ENCODE measurements at regions not wholly inside any gene's neighbourhood (a gene's known extent, or its start where the extent isn't known, plus 50 kb on each side); places are given as distances from the start of the nearest gene placed in this dataset.

- no peak overlapping the region for H3K27ac ChIP-seq (ENCODE audit: low read depth, low read length)
- H3K4me1 ChIP-seq (ENCODE audit: control insufficient read depth, low read length), result no peaks in the 10 kb centered on the region
- H3K4me3 ChIP-seq (ENCODE audit: low read length), result no peak overlapping the region
- H3K79me2 ChIP-seq (ENCODE audit: control insufficient read depth, low read length), result no peaks in the 10 kb centered on the region
- H3K36me3 ChIP-seq (ENCODE audit: control insufficient read depth, low read length), result no peaks in the 10 kb centered on the region
- no peaks in the 10 kb centered on the region for H3F3A ChIP-seq (ENCODE audit: control insufficient read depth, insufficient read depth)
- H3K9me2 ChIP-seq (replicated peaks; ENCODE audit: control insufficient read depth, low read length), result no peaks in the 10 kb centered on the region; the same call in 1 of the 2 replicates
- TF ChIP-seq, protein P1, sequence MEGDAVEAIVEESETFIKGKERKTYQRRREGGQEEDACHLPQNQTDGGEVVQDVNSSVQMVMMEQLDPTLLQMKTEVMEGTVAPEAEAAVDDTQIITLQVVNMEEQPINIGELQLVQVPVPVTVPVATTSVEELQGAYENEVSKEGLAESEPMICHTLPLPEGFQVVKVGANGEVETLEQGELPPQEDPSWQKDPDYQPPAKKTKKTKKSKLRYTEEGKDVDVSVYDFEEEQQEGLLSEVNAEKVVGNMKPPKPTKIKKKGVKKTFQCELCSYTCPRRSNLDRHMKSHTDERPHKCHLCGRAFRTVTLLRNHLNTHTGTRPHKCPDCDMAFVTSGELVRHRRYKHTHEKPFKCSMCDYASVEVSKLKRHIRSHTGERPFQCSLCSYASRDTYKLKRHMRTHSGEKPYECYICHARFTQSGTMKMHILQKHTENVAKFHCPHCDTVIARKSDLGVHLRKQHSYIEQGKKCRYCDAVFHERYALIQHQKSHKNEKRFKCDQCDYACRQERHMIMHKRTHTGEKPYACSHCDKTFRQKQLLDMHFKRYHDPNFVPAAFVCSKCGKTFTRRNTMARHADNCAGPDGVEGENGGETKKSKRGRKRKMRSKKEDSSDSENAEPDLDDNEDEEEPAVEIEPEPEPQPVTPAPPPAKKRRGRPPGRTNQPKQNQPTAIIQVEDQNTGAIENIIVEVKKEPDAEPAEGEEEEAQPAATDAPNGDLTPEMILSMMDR (IDR thresholded peaks at IDR 0.05; ENCODE audit: low read depth, low read length, poor library complexity, severe bottlenecking), result no peak
- no peak for TF ChIP-seq EZH2phosphoT487 (IDR thresholded peaks at IDR 0.05; ENCODE audit: borderline replicate concordance, low read length)
- no peaks in the 10 kb centered on the region for H3K27me3 ChIP-seq (ENCODE audit: control insufficient read depth, low read length)
- H4K20me1 ChIP-seq (ENCODE audit: control insufficient read depth, insufficient read depth, low read depth, low read length), result no peaks in the 10 kb centered on the region
- H3K4me2 ChIP-seq (ENCODE audit: low read length), result no peak overlapping the region
- no peaks in the 10 kb centered on the region for H3K9me3 ChIP-seq (ENCODE audit: control insufficient read depth, insufficient read depth, low read length)
Observed at GRCh38 chr11:97432926-97433325, 1043.1 kb downstream of the JRKL start.

DNA sequence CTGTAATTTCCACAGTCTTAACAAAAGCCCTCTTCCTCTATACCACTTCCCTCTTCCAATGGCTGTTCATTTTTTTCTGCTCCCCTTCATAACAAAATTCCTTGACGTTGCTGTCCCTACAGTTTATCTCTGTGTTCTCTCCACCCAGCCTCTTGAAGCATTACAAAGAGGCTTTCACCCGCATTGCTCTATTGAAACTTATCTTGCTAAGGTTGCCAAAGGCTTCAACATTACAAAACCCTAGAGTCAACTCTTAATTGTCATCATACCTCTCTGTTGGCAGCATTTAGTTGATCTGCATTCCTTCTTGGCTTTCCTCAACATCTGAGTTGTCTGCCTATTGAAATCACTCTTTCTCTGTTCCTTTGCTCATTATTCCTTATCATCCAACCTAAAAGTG is 1055.7 kb downstream of the JRKL start:
- Histone ChIP-seq H3K4me3 (ENCODE audit: low read length) (no peak overlapping the region), H3K9me3 (ENCODE audit: control insufficient read depth, insufficient read depth, low read length) (no peaks in the 10 kb centered on the region), H3K27me3 (ENCODE audit: control insufficient read depth, low read length) (no peaks in the 10 kb centered on the region), H3K4me2 (ENCODE audit: low read length) (no peak overlapping the region), H3K36me3 (ENCODE audit: control insufficient read depth, low read length) (no peaks in the 10 kb centered on the region), H3F3A (ENCODE audit: control insufficient read depth, insufficient read depth) (no peaks in the 10 kb centered on the region), H3K79me2 (ENCODE audit: control insufficient read depth, low read length) (no peaks in the 10 kb centered on the region), H3K27ac (ENCODE audit: low read depth, low read length) (no peak overlapping the region), H3K9me2 (replicated peaks; ENCODE audit: control insufficient read depth, low read length) (no peaks in the 10 kb centered on the region), H4K20me1 (ENCODE audit: control insufficient read depth, insufficient read depth, low read depth, low read length) (no peaks in the 10 kb centered on the region), H3K4me1 (ENCODE audit: control insufficient read depth, low read length) (no peaks in the 10 kb centered on the region)
- no peak for TF ChIP-seq EZH2phosphoT487 (IDR thresholded peaks at IDR 0.05; ENCODE audit: borderline replicate concordance, low read length)
- TF ChIP-seq, protein P1 (IDR thresholded peaks at IDR 0.05; ENCODE audit: low read depth, low read length, poor library complexity, severe bottlenecking), result no peak

DNA sequence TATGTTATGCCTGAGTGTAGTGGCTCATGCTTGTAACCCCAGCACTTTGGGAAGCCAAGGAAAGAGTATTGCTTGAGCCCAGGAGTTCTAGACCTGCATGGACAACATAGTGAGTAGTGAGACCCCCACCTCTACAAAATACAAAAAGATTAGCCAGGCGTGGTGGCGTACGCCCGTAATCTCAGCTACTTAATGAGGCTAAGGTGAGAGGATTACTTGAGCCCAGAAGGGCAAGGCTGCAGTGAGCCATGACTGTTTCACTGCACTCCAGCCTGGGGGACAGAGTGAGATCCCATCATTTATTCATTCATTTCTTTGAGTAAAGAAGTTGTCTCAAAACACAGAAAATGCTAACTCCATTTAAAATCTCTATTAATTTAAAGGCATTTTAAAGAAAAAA is 1061.6 kb downstream of the JRKL start:
- Histone ChIP-seq H3F3A (ENCODE audit: control insufficient read depth, insufficient read depth) (no peaks in the 10 kb centered on the region), H3K9me3 (ENCODE audit: control insufficient read depth, insufficient read depth, low read length) (no peaks in the 10 kb centered on the region), H3K36me3 (ENCODE audit: control insufficient read depth, low read length) (no peaks in the 10 kb centered on the region), H3K4me1 (ENCODE audit: control insufficient read depth, low read length) (no peaks in the 10 kb centered on the region), H3K9me2 (replicated peaks; ENCODE audit: control insufficient read depth, low read length) (no peaks in the 10 kb centered on the region), H3K27ac (ENCODE audit: low read depth, low read length) (no peak overlapping the region), H3K79me2 (ENCODE audit: control insufficient read depth, low read length) (no peaks in the 10 kb centered on the region), H3K27me3 (ENCODE audit: control insufficient read depth, low read length) (no peaks in the 10 kb centered on the region), H4K20me1 (ENCODE audit: control insufficient read depth, insufficient read depth, low read depth, low read length) (no peaks in the 10 kb centered on the region), H3K4me3 (ENCODE audit: low read length) (no peak overlapping the region), H3K4me2 (ENCODE audit: low read length) (no peak overlapping the region)
- no peak for TF ChIP-seq EZH2phosphoT487 (IDR thresholded peaks at IDR 0.05; ENCODE audit: borderline replicate concordance, low read length)
- TF ChIP-seq, protein P1 (IDR thresholded peaks at IDR 0.05; ENCODE audit: low read depth, low read length, poor library complexity, severe bottlenecking), result no peak

GRCh38 chr11:97454988-97455387 is 1065.2 kb downstream of the JRKL start:
- H3K4me3 ChIP-seq (ENCODE audit: low read length), result no peak overlapping the region
- no peaks in the 10 kb centered on the region for H3K9me2 ChIP-seq (replicated peaks; ENCODE audit: control insufficient read depth, low read length)
- no peaks in the 10 kb centered on the region for H3K9me3 ChIP-seq (ENCODE audit: control insufficient read depth, insufficient read depth, low read length)
- no peaks in the 10 kb centered on the region for H3K4me1 ChIP-seq (ENCODE audit: control insufficient read depth, low read length)
- no peaks in the 10 kb centered on the region for H3K27me3 ChIP-seq (ENCODE audit: control insufficient read depth, low read length)
- no peaks in the 10 kb centered on the region for H3K36me3 ChIP-seq (ENCODE audit: control insufficient read depth, low read length)
- TF ChIP-seq, protein P1 (IDR thresholded peaks at IDR 0.05; ENCODE audit: low read depth, low read length, poor library complexity, severe bottlenecking), result no peak
- TF ChIP-seq EZH2phosphoT487 (IDR thresholded peaks at IDR 0.05; ENCODE audit: borderline replicate concordance, low read length), result no peak
- H3K4me2 ChIP-seq (ENCODE audit: low read length), result no peak overlapping the region
- H3K79me2 ChIP-seq (ENCODE audit: control insufficient read depth, low read length), result no peaks in the 10 kb centered on the region
- H3F3A ChIP-seq (ENCODE audit: control insufficient read depth, insufficient read depth), result no peaks in the 10 kb centered on the region
- no peak overlapping the region for H3K27ac ChIP-seq (ENCODE audit: low read depth, low read length)
- no peaks in the 10 kb centered on the region for H4K20me1 ChIP-seq (ENCODE audit: control insufficient read depth, insufficient read depth, low read depth, low read length)
